K562 (cell line): ENCODE measurements at regions not wholly inside any gene's neighbourhood (a gene's known extent, or its start where the extent isn't known, plus 50 kb on each side); places are given as distances from the start of the nearest gene placed in this dataset.

Experiments used
- CHD2 ChIP-seq: IDR thresholded peaks from 2 replicates; pipeline ENCODE4 v1.6.1; 2011; ENCODE audit warnings: low read depth, low read length
- CTCF ChIP-seq, 3 experiments: IDR thresholded peaks in 2 of 3; conservative IDR thresholded peaks in 1 of 3; 2 replicates each; pipeline ENCODE4 v1.5.1; 2011 to 2012; ENCODE audit warnings: low read length in 3 of 3, mild to moderate bottlenecking in 3 of 3, control low read depth in 2 of 3, improper control_type of control experiment in 1 of 3, inconsistent platforms in 1 of 3, low read depth in 1 of 3, mixed read lengths in 1 of 3, moderate library complexity in 1 of 3; ENCODE audit not compliant: insufficient read depth in 2 of 3
- EZH2 ChIP-seq: IDR thresholded peaks from 2 replicates; pipeline ENCODE4 v1.6.1; 2012; ENCODE audit warnings: low read depth, mild to moderate bottlenecking, inconsistent platforms, low read length, borderline replicate concordance
- FOXM1 ChIP-seq, 2 experiments: fragments of 450-650 bp in 1 of 2; sonication (generic) in 1 of 2; formaldehyde crosslinking in 1 of 2; IDR thresholded peaks; 2 replicates each; pipeline versions ENCODE4 v1.6.1 to v1.9.0; 2017 to 2022; ENCODE audit warnings: low read depth in 2 of 2, mild to moderate bottlenecking in 2 of 2, missing genetic modification reagents in 1 of 2, moderate library complexity in 1 of 2
- MAFF ChIP-seq: IDR thresholded peaks from 2 replicates; pipeline ENCODE4 v1.6.1; 2012; ENCODE audit warnings: low read length, improper control_type of control experiment
- MXI1 ChIP-seq: IDR thresholded peaks from 2 replicates; pipeline ENCODE4 v1.6.1; 2011; ENCODE audit warnings: low read depth, mild to moderate bottlenecking, improper control_type of control experiment, low read length
- PHB2 ChIP-seq: fragments of 450-650 bp; IDR thresholded peaks from 2 replicates; pipeline ENCODE4 v1.6.1; 2017; ENCODE audit warnings: low read depth
- PHF21A ChIP-seq: fragments of 450-650 bp; IDR thresholded peaks from 2 replicates; pipeline ENCODE4 v1.6.1; 2017; ENCODE audit warnings: low read depth, borderline replicate concordance
- POLR2A ChIP-seq: fragments of 450-650 bp; conservative IDR thresholded peaks from 2 replicates; pipeline ENCODE4 v1.6.1; 2016
- STAT5A ChIP-seq: IDR thresholded peaks from 2 replicates; pipeline ENCODE4 v1.6.1; 2012; ENCODE audit warnings: low read length, inconsistent platforms, borderline replicate concordance
- ZNF217 ChIP-seq: sonication (generic); formaldehyde crosslinking; IDR thresholded peaks from 2 replicates; pipeline ENCODE4 v1.8.0; 2022; ENCODE audit warnings: mild to moderate bottlenecking, missing genetic modification reagents

- no peak for TF ChIP-seq CHD2
- no peak for TF ChIP-seq FOXM1 (IDR thresholded peaks at IDR 0.05; ENCODE audit: low read depth)
- TF ChIP-seq FOXM1 (CRISPR knock-in tag; IDR thresholded peaks at IDR 0.05; ENCODE audit: low read depth) = no peak
- TF ChIP-seq MAFF = no peak
- TF ChIP-seq EZH2 = no peak
- no peak for TF ChIP-seq POLR2A
- TF ChIP-seq CTCF (IDR thresholded peaks at IDR 0.05 in 2 of 3, conservative IDR thresholded peaks at IDR 0.05 in 1 of 3; ENCODE audit: insufficient read depth in 2 of 3, low read depth in 1 of 3, low read length in 3 of 3) = no peak
- no peak for TF ChIP-seq MXI1
- no peak for TF ChIP-seq PHB2
- TF ChIP-seq PHF21A = no peak
- TF ChIP-seq ZNF217 = no peak
- no peak for TF ChIP-seq STAT5A
Measured at GRCh38 chr2:190755772-190756415, 107.0 kb downstream of the NAB1 start.
